H1 (cell line): ENCODE measurements at regions not wholly inside any gene's neighbourhood (a gene's known extent, or its start where the extent isn't known, plus 50 kb on each side); places are given as distances from the start of the nearest gene placed in this dataset.

ENCODE experiments used
- BRCA1 ChIP-seq: IDR thresholded peaks from 2 replicates; pipeline ENCODE4 v1.6.1; 2012; ENCODE audit warnings: low read depth, low read length, improper control_type of control experiment
- CBX5 ChIP-seq: fragments of 300-800, 300-1000 bp; sonication (generic); IDR thresholded peaks from 2 replicates; pipeline ENCODE4 v1.7.1; 2016; ENCODE audit warnings: antibody characterized with exemption, low read length, low read depth
- CEBPB ChIP-seq: IDR thresholded peaks from 2 replicates; pipeline ENCODE4 v1.6.1; 2012; ENCODE audit warnings: low read depth, low read length
- CHD1 ChIP-seq: IDR thresholded peaks from 2 replicates; pipeline ENCODE4 v1.6.1; 2012; ENCODE audit warnings: low read depth, low read length, improper control_type of control experiment
- EP300 ChIP-seq, 2 experiments: IDR thresholded peaks; 1 replicate in 1 of 2; 2 replicates in 1 of 2; pipeline ENCODE4 v1.6.1; 2011 to 2012; ENCODE audit warnings: low read depth in 2 of 2, low read length in 2 of 2, mild to moderate bottlenecking in 2 of 2, borderline replicate concordance in 1 of 2, inconsistent platforms in 1 of 2, moderate library complexity in 1 of 2
- JUN ChIP-seq: IDR thresholded peaks from 2 replicates; pipeline ENCODE4 v1.6.1; 2011; ENCODE audit warnings: low read depth, mild to moderate bottlenecking, improper control_type of control experiment, low read length
- KDM5A ChIP-seq: fragments of 200-600 bp; IDR thresholded peaks from 2 replicates; pipeline ENCODE4 v1.7.1; 2012; ENCODE audit warnings: mild to moderate bottlenecking, low read length, inconsistent platforms, mixed read lengths
- NRF1 ChIP-seq: IDR thresholded peaks from 2 replicates; pipeline ENCODE4 v1.6.1; 2011; ENCODE audit warnings: mild to moderate bottlenecking, low read depth, low read length, improper control_type of control experiment
- POLR2AphosphoS5 ChIP-seq: IDR thresholded peaks from 2 replicates; pipeline ENCODE4 v1.6.1; 2011; ENCODE audit warnings: low read depth, low read length
- SP2 ChIP-seq: IDR thresholded peaks from 2 replicates; pipeline ENCODE4 v1.6.1; 2012; ENCODE audit warnings: mild to moderate bottlenecking, low read length, inconsistent platforms
- TF ChIP-seq, protein P1 (sequence below), 3 experiments: IDR thresholded peaks; 1 replicate in 2 of 3; 2 replicates in 1 of 3; pipeline versions ENCODE4 v1.5.1 to v1.6.1; 2011; ENCODE audit warnings: low read length in 3 of 3, mild to moderate bottlenecking in 3 of 3, inconsistent platforms in 2 of 3, low read depth in 1 of 3, moderate library complexity in 1 of 3; ENCODE audit not compliant: insufficient read depth in 1 of 3; ENCODE audit errors: control extremely low read depth in 1 of 3
- TF ChIP-seq, protein P2 (sequence below): IDR thresholded peaks from 2 replicates; pipeline ENCODE4 v1.6.1; 2011; ENCODE audit warnings: low read length, improper control_type of control experiment
- TF ChIP-seq, protein P3 (sequence below): IDR thresholded peaks from 2 replicates; pipeline ENCODE4 v1.6.1; 2011; ENCODE audit warnings: low read depth, mild to moderate bottlenecking, low read length; ENCODE audit not compliant: insufficient read depth

DNA sequence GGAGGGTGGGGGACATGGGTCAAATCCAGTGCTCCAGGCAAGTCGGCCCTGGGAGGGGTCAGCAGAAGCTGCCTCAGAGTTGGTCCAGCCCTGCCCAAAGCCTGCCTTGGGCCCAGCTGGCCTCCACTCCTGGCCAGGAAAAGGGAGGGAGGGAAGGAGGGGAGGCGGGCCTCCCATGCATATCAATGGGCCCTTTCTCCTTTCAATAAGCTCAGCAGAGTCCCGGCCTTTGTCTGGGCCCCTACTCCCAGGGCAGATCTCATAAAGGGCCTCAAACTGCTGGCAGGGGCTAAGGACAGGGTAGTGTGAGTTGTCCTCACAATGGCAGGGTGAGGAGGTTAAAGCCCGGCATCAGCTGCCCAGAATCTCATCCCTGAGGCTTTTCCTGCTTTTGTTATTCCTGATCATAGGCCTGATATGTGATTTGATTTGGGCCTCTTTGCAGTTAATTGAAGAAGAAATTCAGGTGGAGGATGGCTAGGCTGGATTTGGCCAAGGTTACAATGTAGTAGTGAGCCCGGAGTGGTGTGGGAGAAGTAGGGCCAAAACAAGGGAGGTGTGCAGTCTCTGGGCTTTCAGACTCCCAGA, 121.1 kb upstream of the ATP6AP2 start:
- TF ChIP-seq, protein P1, sequence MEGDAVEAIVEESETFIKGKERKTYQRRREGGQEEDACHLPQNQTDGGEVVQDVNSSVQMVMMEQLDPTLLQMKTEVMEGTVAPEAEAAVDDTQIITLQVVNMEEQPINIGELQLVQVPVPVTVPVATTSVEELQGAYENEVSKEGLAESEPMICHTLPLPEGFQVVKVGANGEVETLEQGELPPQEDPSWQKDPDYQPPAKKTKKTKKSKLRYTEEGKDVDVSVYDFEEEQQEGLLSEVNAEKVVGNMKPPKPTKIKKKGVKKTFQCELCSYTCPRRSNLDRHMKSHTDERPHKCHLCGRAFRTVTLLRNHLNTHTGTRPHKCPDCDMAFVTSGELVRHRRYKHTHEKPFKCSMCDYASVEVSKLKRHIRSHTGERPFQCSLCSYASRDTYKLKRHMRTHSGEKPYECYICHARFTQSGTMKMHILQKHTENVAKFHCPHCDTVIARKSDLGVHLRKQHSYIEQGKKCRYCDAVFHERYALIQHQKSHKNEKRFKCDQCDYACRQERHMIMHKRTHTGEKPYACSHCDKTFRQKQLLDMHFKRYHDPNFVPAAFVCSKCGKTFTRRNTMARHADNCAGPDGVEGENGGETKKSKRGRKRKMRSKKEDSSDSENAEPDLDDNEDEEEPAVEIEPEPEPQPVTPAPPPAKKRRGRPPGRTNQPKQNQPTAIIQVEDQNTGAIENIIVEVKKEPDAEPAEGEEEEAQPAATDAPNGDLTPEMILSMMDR (IDR thresholded peaks at IDR 0.05; ENCODE audit: control extremely low read depth in 1 of 3, insufficient read depth in 1 of 3, low read depth in 1 of 3, low read length in 3 of 3): no peak
- TF ChIP-seq JUN (no peak), EP300 (IDR thresholded peaks at IDR 0.05; ENCODE audit: borderline replicate concordance in 1 of 2, low read depth in 2 of 2, low read length in 2 of 2) (no peak), BRCA1 (no peak), POLR2AphosphoS5 (no peak), CEBPB (no peak), SP2 (no peak), CBX5 (no peak), CHD1 (no peak), NRF1 (no peak), KDM5A (no peak)
- TF ChIP-seq, protein P2, sequence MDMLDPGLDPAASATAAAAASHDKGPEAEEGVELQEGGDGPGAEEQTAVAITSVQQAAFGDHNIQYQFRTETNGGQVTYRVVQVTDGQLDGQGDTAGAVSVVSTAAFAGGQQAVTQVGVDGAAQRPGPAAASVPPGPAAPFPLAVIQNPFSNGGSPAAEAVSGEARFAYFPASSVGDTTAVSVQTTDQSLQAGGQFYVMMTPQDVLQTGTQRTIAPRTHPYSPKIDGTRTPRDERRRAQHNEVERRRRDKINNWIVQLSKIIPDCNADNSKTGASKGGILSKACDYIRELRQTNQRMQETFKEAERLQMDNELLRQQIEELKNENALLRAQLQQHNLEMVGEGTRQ: no peak
- TF ChIP-seq, protein P3, sequence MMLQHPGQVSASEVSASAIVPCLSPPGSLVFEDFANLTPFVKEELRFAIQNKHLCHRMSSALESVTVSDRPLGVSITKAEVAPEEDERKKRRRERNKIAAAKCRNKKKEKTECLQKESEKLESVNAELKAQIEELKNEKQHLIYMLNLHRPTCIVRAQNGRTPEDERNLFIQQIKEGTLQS: no peak
